Neutrophil (primary cell): ENCODE measurements at regions not wholly inside any gene's neighbourhood (a gene's known extent, or its start where the extent isn't known, plus 50 kb on each side); places are given as distances from the start of the nearest gene placed in this dataset.

ENCODE experiments used
- H3K27ac ChIP-seq: fragments of 200-600 bp; sonication (generic); 2 replicates; pipeline ENCODE4 v1.5.1; 2016; ENCODE audit warnings: mild to moderate bottlenecking, moderate library complexity
- H3K27me3 ChIP-seq: fragments of 200-600 bp; sonication (generic); 2 replicates; pipeline ENCODE4 v1.6.0; 2016; ENCODE audit warnings: mild to moderate bottlenecking
- H3K36me3 ChIP-seq: fragments of 200-600 bp; sonication (generic); 2 replicates; pipeline ENCODE4 v1.5.1; 2017
- H3K4me1 ChIP-seq, 2 experiments: fragments of 200-600 bp in 1 of 2; sonication (generic) in 1 of 2; 1 replicate in 1 of 2; 2 replicates in 1 of 2; pipeline versions ENCODE4 v1.5.1 to v1.6.1; 2013 to 2016; ENCODE audit warnings: low read depth in 1 of 2, low read length in 1 of 2, mild to moderate bottlenecking in 1 of 2, moderate library complexity in 1 of 2; ENCODE audit not compliant: control insufficient read depth in 1 of 2, insufficient read depth in 1 of 2
- H3K4me3 ChIP-seq, 2 experiments: fragments of 200-600 bp in 1 of 2; sonication (generic) in 1 of 2; 1 replicate in 1 of 2; 2 replicates in 1 of 2; pipeline ENCODE4 v1.5.1; 2013 to 2016; ENCODE audit warnings: low read depth in 1 of 2, low read length in 1 of 2, mild to moderate bottlenecking in 1 of 2, moderate library complexity in 1 of 2
- H3K9me3 ChIP-seq: fragments of 200-600 bp; sonication (generic); 2 replicates; pipeline ENCODE4 v1.5.1; 2016
- TF ChIP-seq, protein P1 (sequence below): fragments of 200-600 bp; sonication (generic); IDR thresholded peaks from 2 replicates; pipeline ENCODE4 v1.5.1; 2016; ENCODE audit warnings: antibody characterized with exemption

DNA sequence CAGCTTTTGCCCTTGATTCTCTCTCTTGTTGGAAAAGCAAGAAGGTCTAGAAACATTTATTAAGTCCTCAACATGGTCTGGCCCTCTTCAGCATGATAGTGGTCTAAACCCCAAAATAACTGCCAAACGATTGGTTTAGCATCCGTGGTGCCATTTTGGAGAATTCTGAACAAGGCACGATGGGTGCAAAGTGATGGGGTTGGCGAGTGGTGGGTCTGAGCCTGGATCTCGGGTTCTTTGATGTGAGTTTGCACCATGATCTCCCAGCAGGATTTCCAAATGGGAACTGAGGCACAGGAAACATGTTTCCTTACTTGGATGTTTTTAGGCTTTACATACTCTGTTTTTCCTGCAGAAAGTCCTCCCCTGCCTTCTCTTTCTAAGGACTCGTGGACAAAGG is 240.3 kb downstream of the MYCN start:
- Histone ChIP-seq H3K4me1 (no peaks in the 10 kb centered on the region), H3K36me3 (no peaks in the 10 kb centered on the region), H3K27ac (no peak overlapping the region), H3K27me3 (no peaks in the 10 kb centered on the region), H3K4me3 (no peak overlapping the region), H3K9me3 (no peaks in the 10 kb centered on the region)
- TF ChIP-seq, protein P1, sequence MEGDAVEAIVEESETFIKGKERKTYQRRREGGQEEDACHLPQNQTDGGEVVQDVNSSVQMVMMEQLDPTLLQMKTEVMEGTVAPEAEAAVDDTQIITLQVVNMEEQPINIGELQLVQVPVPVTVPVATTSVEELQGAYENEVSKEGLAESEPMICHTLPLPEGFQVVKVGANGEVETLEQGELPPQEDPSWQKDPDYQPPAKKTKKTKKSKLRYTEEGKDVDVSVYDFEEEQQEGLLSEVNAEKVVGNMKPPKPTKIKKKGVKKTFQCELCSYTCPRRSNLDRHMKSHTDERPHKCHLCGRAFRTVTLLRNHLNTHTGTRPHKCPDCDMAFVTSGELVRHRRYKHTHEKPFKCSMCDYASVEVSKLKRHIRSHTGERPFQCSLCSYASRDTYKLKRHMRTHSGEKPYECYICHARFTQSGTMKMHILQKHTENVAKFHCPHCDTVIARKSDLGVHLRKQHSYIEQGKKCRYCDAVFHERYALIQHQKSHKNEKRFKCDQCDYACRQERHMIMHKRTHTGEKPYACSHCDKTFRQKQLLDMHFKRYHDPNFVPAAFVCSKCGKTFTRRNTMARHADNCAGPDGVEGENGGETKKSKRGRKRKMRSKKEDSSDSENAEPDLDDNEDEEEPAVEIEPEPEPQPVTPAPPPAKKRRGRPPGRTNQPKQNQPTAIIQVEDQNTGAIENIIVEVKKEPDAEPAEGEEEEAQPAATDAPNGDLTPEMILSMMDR, result no peak

DNA sequence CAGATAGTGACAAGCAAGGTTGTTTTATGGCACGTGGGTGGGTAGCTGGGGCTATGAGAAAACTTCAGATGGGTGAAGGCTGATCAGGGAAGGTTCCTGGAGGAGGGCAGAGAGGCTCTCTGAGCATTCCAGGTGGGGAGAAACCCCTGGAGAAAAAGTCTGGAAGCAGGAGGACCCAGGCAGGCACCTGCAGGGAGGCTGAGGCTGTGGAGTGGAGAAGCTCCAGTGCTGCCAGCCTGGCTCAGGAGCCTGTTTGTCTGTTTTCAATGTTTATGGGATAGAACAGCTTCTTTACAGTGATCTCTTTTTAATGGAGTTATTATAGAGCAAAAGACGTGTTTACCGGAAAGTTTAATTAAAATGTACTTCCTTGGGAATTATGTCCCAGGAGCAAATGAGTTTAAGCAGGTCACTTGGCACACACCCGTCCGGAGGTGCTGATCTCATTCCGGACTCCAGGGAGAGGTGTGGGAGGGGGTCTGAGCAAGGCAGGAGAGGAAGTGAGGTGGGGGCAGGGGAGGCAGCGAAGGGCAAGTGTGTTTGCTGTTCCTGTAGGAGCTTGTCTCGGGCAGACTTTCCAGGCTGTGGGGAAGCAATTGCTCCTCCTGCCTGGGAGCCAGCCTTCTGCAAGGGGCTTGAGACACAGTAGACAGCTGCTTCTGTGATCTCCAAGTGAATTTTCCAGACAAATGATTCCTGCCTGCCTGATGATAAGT is 239.5 kb downstream of the MYCN start:
- no peak overlapping the region for H3K4me3 ChIP-seq
- TF ChIP-seq, protein P1, result no peak
- no peaks in the 10 kb centered on the region for H3K9me3 ChIP-seq
- H3K4me1 ChIP-seq, result no peaks in the 10 kb centered on the region
- no peak overlapping the region for H3K27ac ChIP-seq
- no peaks in the 10 kb centered on the region for H3K36me3 ChIP-seq
- H3K27me3 ChIP-seq, result no peaks in the 10 kb centered on the region

DNA sequence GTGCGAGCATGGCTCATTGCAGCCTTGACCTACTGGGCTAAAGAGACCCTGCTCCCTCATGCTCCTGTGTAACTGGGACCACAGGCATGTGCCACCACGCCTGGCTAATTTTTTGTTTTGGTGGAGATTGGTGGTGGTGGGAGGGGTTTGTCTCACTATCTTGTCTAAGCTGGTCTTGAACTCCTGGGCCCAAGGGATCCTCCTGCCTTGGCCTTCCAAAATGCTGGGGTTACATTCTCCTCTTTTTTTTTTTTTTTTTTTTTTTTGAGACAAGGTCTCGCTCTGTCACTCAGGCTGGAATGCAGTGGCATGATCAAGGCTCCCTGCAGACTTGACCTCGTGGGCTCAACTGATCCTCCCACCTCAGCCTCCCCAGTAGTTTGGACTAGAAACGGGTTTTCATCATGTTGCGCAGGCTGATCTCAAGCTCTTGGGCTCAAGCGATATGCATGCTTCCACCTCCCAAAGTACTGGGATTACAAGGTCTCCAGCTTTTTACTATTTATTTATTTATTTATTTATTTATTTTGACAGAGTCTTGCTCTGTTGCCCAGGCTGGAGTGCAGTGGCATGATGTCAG is 238.3 kb downstream of the MYCN start:
- no peak overlapping the region for H3K4me3 ChIP-seq
- H3K36me3 ChIP-seq, result no peaks in the 10 kb centered on the region
- no peaks in the 10 kb centered on the region for H3K4me1 ChIP-seq
- no peaks in the 10 kb centered on the region for H3K27me3 ChIP-seq
- H3K9me3 ChIP-seq, result no peaks in the 10 kb centered on the region
- TF ChIP-seq, protein P1, result no peak
- H3K27ac ChIP-seq, result no peak overlapping the region

DNA sequence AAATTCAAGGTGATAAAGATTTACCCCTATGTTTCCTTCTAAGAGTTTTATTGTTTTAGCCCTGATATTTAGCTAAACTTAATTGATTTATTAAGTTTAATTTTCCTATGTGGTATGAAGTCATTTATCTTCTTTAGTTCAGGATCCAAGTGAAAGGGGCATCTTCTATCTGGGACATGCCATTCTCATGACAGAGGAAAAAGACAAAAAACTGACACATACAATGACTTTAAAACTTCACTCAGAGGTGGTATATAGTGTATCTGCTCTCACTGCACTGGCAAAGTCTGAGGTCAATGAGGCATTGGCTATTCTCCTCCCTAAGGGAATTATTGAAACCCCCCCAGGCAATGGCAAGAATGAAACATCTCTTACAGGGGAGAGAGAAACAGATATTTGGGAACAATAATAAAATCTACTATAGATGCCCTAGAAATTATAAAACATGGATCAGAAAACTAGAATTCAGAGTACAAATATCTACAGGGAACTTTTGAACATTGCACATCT is 237.4 kb downstream of the MYCN start:
- no peaks in the 10 kb centered on the region for H3K9me3 ChIP-seq

DNA sequence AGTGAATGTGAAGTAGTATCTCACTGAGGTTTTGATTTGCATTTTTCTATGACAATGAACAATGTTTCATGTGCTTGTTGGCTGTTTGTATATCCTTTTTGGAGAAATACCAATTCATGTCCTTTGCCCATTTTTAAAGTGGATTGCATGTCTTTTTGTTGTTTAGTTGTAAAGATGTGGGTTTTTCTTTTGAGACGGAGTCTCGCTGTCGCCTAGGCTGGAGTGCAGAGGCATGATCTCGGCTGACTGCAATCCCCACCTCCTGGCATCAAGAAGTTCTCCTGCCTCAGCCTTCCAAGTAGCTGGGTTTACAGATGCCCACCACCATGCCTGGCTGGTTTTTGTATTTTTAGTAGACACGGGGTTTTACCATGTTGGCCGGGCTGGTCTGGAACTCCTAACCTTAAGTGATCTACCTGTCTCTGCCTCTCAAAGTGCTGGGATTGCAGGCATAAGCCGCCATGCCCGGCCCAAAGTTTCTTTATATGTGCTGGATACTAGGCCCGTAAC is 236.7 kb downstream of the MYCN start:
- TF ChIP-seq, protein P1, result no peak
- H3K27me3 ChIP-seq, result no peaks in the 10 kb centered on the region
- no peak overlapping the region for H3K4me3 ChIP-seq
- H3K9me3 ChIP-seq, result no peaks in the 10 kb centered on the region
- H3K4me1 ChIP-seq, result no peaks in the 10 kb centered on the region
- no peak overlapping the region for H3K27ac ChIP-seq
- no peaks in the 10 kb centered on the region for H3K36me3 ChIP-seq

More for the DNA sequence above, 237.4 kb downstream of the MYCN start:
- Histone ChIP-seq H3K27me3 (no peaks in the 10 kb centered on the region), H3K4me1 (no peaks in the 10 kb centered on the region), H3K27ac (no peak overlapping the region), H3K4me3 (no peak overlapping the region), H3K36me3 (no peaks in the 10 kb centered on the region)
- TF ChIP-seq, protein P1, result no peak
